ACC112 (cell line): ENCODE measurements at regions not wholly inside any gene's neighbourhood (a gene's known extent, or its start where the extent isn't known, plus 50 kb on each side); places are given as distances from the start of the nearest gene placed in this dataset.

Source experiments
- H2AFZ ChIP-seq: fragments of 200-600 bp; sonication (generic); one replicate; pipeline ENCODE4 v1.6.0; 2017; ENCODE audit warnings: antibody characterized with exemption, low read length; ENCODE audit not compliant: unreplicated experiment
- H3K27ac ChIP-seq: fragments of 200-600 bp; sonication (generic); 2 replicates; pipeline ENCODE4 v1.5.1; 2014; ENCODE audit warnings: low read depth, mild to moderate bottlenecking, antibody characterized with exemption, low read length, moderate library complexity
- H3K27me3 ChIP-seq: fragments of 200-600 bp; sonication (generic); 2 replicates; pipeline ENCODE4 v1.6.1; 2014; ENCODE audit warnings: mild to moderate bottlenecking, antibody characterized with exemption, low read length, moderate library complexity, mixed read lengths; ENCODE audit not compliant: insufficient read depth
- H3K36me3 ChIP-seq: fragments of 200-600 bp; sonication (generic); 2 replicates; pipeline ENCODE4 v1.6.1; 2016; ENCODE audit warnings: mild to moderate bottlenecking, antibody characterized with exemption, low read length, moderate library complexity, mixed read lengths; ENCODE audit not compliant: insufficient read depth
- H3K4me1 ChIP-seq: fragments of 200-600 bp; sonication (generic); one replicate; pipeline ENCODE4 v1.6.1; 2016; ENCODE audit warnings: low read length, mixed read lengths; ENCODE audit not compliant: insufficient read depth, unreplicated experiment, control insufficient read depth
- H3K4me3 ChIP-seq: fragments of 200-600 bp; sonication (generic); 2 replicates; pipeline ENCODE4 v1.5.1; 2014; ENCODE audit warnings: mild to moderate bottlenecking, low read depth, low read length
- H3K79me2 ChIP-seq: fragments of 200-600 bp; sonication (generic); one replicate; pipeline ENCODE4 v1.6.0; 2016; ENCODE audit warnings: low read length; ENCODE audit not compliant: control insufficient read depth, unreplicated experiment, insufficient read depth

GRCh38 chr3:72241525-72241924 is 456.6 kb upstream of the PROK2 start:
- Histone ChIP-seq H3K36me3 (no peaks in the 10 kb centered on the region), H3K79me2 (no peaks in the 10 kb centered on the region), H2AFZ (no peak overlapping the region), H3K27ac (no peak overlapping the region), H3K4me1 (no peaks in the 10 kb centered on the region), H3K4me3 (no peak overlapping the region), H3K27me3 (peaks cover 30% of the 10 kb centered on the region; the same call in 1 of the 2 replicates)

GRCh38 chr3:72240531-72240930 is 455.6 kb upstream of the PROK2 start:
- Histone ChIP-seq H3K36me3 (no peaks in the 10 kb centered on the region), H3K27me3 (peaks cover 33% of the 10 kb centered on the region; the same call in 1 of the 2 replicates), H3K79me2 (no peaks in the 10 kb centered on the region), H3K27ac (no peak overlapping the region), H3K4me3 (no peak overlapping the region), H2AFZ (no peak overlapping the region), H3K4me1 (no peaks in the 10 kb centered on the region)

GRCh38 chr3:72238801-72239200 is 453.9 kb upstream of the PROK2 start:
- no peaks in the 10 kb centered on the region for H3K36me3 ChIP-seq
- peaks cover 33% of the 10 kb centered on the region; the same call in 1 of the 2 replicates for H3K27me3 ChIP-seq
- H3K4me1 ChIP-seq = peaks cover 7% of the 10 kb centered on the region
- H3K27ac ChIP-seq = no peak overlapping the region
- H3K4me3 ChIP-seq = no peak overlapping the region
- H2AFZ ChIP-seq = no peak overlapping the region
- H3K79me2 ChIP-seq = no peaks in the 10 kb centered on the region

- H3K4me1 ChIP-seq = peaks cover 7% of the 10 kb centered on the region
- H3K27me3 ChIP-seq = peaks cover 33% of the 10 kb centered on the region; the same call in 1 of the 2 replicates
- no peak overlapping the region for H2AFZ ChIP-seq
- H3K27ac ChIP-seq = no peak overlapping the region
- no peaks in the 10 kb centered on the region for H3K36me3 ChIP-seq
- no peak overlapping the region for H3K4me3 ChIP-seq
- H3K79me2 ChIP-seq = no peaks in the 10 kb centered on the region
These were observed 453.2 kb upstream of the PROK2 start for GRCh38 chr3:72238010-72238691.

GRCh38 chr3:72237679-72238009 is 452.7 kb upstream of the PROK2 start:
- no peak overlapping the region for H3K4me3 ChIP-seq
- H3K36me3 ChIP-seq = no peaks in the 10 kb centered on the region
- peaks cover 7% of the 10 kb centered on the region for H3K4me1 ChIP-seq
- peaks cover 33% of the 10 kb centered on the region; the same call in 1 of the 2 replicates for H3K27me3 ChIP-seq
- H3K79me2 ChIP-seq = no peaks in the 10 kb centered on the region
- H3K27ac ChIP-seq = no peak overlapping the region
- no peak overlapping the region for H2AFZ ChIP-seq

GRCh38 chr3:72234391-72234790 is 449.4 kb upstream of the PROK2 start:
- Histone ChIP-seq H3K36me3 (no peaks in the 10 kb centered on the region), H2AFZ (no peak overlapping the region), H3K4me3 (no peak overlapping the region), H3K27ac (no peak overlapping the region), H3K79me2 (no peaks in the 10 kb centered on the region), H3K4me1 (peaks cover 7% of the 10 kb centered on the region), H3K27me3 (peaks cover 41% of the 10 kb centered on the region)

GRCh38 chr3:72233571-72233970 is 448.6 kb upstream of the PROK2 start:
- Histone ChIP-seq H3K36me3 (no peaks in the 10 kb centered on the region), H3K4me1 (peaks cover 7% of the 10 kb centered on the region), H3K27me3 (peaks cover 36% of the 10 kb centered on the region), H3K27ac (no peak overlapping the region), H3K4me3 (no peak overlapping the region), H2AFZ (no peak overlapping the region), H3K79me2 (no peaks in the 10 kb centered on the region)

GRCh38 chr3:72232777-72233176 is 447.8 kb upstream of the PROK2 start:
- H3K27ac ChIP-seq = no peak overlapping the region
- no peaks in the 10 kb centered on the region for H3K36me3 ChIP-seq
- no peak overlapping the region for H3K4me3 ChIP-seq
- H2AFZ ChIP-seq = no peak overlapping the region
- H3K27me3 ChIP-seq = peaks cover 36% of the 10 kb centered on the region
- H3K4me1 ChIP-seq = peaks cover 7% of the 10 kb centered on the region
- H3K79me2 ChIP-seq = no peaks in the 10 kb centered on the region

GRCh38 chr3:72232331-72232730 is 447.4 kb upstream of the PROK2 start:
- Histone ChIP-seq H3K36me3 (no peaks in the 10 kb centered on the region), H3K4me1 (peaks cover 9% of the 10 kb centered on the region), H3K4me3 (no peak overlapping the region), H3K27me3 (peaks cover 32% of the 10 kb centered on the region), H2AFZ (no peak overlapping the region), H3K27ac (no peak overlapping the region), H3K79me2 (no peaks in the 10 kb centered on the region)

- H3K27me3 ChIP-seq = peaks cover 29% of the 10 kb centered on the region
- no peak overlapping the region for H2AFZ ChIP-seq
- H3K4me1 ChIP-seq = peaks cover 10% of the 10 kb centered on the region
These were observed 446.7 kb upstream of the PROK2 start for GRCh38 chr3:72231439-72232196.

More at GRCh38 chr3:72231439-72232196, 446.7 kb upstream of the PROK2 start:
- Histone ChIP-seq H3K4me3 (no peak overlapping the region), H3K79me2 (no peaks in the 10 kb centered on the region), H3K36me3 (no peaks in the 10 kb centered on the region), H3K27ac (no peak overlapping the region)
